ENCODE measurements at regions not wholly inside any gene's neighbourhood (a gene's known extent, or its start where the extent isn't known, plus 50 kb on each side); places are given as distances from the start of the nearest gene placed in this dataset.

- no peak for DNase-seq
Observed at GRCh38 chr1:208552928-208553327, 308.7 kb upstream of the PLXNA2 start.

- no peak for DNase-seq
Observed at GRCh38 chr1:208556461-208556860, 312.3 kb upstream of the PLXNA2 start.

- DNase-seq, result no peak
Observed at GRCh38 chr1:208557046-208557722, 313.0 kb upstream of the PLXNA2 start.

GRCh38 chr1:208557723-208558094 is 313.5 kb upstream of the PLXNA2 start:
- no peak for DNase-seq

GRCh38 chr1:208559597-208560329 is 315.6 kb upstream of the PLXNA2 start:
- no peak for DNase-seq

- DNase-seq, result no peak
Observed at GRCh38 chr1:208562151-208562960, 318.2 kb upstream of the PLXNA2 start.

GRCh38 chr1:208564466-208564865 is 320.3 kb upstream of the PLXNA2 start:
- DNase-seq, result no peak

DNA sequence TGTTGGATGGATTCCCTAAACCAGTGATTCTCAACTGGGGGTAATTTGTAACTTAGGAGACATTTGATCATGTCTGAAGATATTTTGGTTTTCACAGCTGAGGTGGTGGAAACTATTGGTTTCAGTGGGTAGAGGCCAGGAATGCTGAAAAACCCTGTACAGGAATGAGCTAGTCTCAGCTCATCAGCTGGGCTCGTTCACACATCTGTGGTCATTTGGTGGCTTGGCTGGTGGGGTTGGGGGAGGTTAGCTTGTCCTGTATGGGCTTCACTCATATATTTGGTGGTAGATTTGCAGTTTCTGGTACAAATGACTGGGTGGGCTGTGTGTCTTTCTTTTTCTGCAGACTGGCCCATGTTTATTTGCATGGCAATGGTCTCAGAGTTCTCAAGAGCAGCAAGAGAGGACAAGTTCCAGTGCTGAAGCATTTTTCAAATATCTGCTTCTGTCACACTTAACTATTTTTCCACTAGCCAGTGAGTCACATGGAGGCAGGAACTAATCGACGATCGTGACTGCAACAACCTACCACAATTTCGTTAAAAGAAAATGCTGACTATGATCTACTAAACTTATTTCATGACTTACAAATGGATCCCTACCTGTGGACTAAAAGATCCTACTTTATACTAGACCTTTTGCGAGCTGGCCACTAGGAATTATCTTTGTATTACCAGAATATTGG is 321.7 kb upstream of the PLXNA2 start:
- no peak for DNase-seq

DNA sequence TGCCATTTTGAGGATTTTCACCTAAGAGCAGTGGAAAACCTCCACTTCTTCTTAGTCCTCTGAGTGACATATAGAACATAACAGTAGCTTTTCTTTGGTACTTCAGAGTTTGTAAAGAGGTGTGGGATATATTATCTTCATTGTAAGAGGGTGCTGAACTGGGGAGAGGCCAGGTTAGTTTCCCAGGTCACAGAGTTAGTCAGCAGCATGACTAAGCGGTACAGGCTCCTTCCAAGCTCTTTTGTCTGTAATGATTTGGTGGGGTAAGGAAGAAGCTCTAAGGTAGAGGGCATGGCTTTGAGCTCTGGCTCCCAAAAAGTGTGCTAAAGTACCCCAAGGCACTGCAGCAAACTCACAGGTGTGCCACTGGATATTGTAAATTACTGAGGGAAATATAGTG is 325.0 kb upstream of the PLXNA2 start:
- DNase-seq, result no peak

- DNase-seq, result no peak
Observed at GRCh38 chr1:208570362-208570761, 326.2 kb upstream of the PLXNA2 start.

DNA sequence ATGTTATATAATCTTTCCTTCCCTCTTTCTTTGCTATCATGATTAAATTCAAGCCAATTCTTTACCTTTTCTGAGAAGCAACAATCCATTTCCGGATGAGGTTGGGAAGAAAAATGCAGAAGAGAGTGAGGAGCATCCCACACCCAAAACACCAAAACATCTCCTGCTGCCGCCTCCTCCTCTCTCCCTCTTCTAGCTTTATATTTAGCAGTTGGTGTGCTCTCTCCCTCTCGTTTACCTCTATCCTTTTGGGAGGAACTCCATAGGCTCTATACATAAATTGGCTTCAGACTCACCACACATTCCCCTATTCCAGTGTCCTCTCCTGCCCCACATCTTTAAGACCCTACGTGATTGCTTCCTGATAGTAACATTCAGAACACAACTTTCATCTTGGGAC is 332.2 kb upstream of the PLXNA2 start:
- no peak for DNase-seq

- DNase-seq, result no peak
Observed at GRCh38 chr1:208577381-208577905, 333.3 kb upstream of the PLXNA2 start.

GRCh38 chr1:208581209-208581608 is 337.0 kb upstream of the PLXNA2 start:
- DNase-seq, result no peak

GRCh38 chr1:208581667-208582066 is 337.5 kb upstream of the PLXNA2 start:
- no peak for DNase-seq

DNA sequence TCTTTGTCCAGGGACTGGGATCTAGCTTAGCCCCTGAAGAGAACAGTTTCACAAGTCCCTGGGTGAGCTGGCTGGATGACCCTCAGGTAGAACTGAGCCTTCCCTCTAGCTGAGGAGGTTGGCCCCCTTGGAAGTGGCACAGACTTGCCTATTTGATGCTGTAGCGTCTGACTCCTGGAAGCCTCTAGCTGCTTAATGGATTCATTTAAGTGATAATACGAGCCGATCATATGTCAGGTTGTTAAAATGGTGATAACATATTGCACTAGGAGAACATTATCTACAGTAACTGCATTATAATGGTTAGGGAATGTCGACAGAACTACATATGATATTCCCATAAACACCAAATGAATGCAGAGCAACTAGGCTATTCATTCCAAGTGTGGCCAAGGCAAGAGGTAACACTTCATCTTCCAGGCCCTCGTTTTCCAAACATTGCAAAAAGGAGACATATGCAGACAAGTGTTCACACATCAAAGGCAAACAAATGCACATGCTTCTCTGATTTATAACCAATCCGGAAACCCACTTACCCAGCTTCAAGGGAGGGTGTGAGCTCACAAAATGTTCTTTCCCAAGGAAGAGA is 340.1 kb upstream of the PLXNA2 start:
- DNase-seq, result no peak

DNA sequence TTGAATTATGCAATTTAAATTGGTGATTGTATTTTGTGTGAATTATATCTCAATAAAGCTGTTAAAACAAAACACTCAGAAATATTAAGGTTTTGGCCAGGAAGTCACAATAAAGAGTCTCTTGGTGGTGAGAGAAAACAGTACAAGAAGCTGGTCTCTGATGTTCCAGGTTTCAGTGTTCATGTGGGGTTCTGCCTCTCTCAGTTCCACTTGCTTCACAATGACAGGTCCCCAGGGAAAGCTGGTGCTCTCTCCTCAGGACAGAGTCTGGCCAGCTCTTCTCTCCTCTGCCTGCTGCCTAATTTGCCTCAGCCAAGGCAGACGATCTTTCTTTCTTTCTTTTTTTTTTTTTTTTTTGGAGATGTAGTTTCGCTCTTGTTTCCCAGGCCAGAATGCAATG is 342.9 kb upstream of the PLXNA2 start:
- no peak for DNase-seq

- DNase-seq, result no peak
Observed at GRCh38 chr1:208593306-208594006, 349.3 kb upstream of the PLXNA2 start.

- DNase-seq, result no peak
Observed at GRCh38 chr1:208595236-208595635, 351.1 kb upstream of the PLXNA2 start.

DNA sequence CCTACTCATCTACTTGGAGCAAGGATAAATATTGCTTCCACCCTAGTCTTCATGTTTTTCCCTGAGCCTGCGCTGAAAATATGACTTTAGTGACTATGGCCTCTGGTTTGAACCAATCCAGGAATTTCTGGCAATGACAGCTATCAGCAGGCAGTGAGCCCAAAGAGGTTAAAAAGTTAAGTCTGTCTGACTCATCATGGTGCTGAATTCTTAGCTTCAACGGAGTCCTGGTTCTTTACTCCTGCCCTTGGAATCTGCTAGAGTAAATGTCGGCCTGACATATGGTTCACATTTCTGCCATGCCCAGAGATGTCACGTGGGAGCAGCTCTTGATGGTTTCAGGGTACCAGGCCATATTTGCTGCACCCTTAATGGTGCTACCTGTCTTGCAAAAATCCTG is 351.6 kb upstream of the PLXNA2 start:
- no peak for DNase-seq

GRCh38 chr1:208597571-208597970 is 353.4 kb upstream of the PLXNA2 start:
- DNase-seq, result no peak

DNA sequence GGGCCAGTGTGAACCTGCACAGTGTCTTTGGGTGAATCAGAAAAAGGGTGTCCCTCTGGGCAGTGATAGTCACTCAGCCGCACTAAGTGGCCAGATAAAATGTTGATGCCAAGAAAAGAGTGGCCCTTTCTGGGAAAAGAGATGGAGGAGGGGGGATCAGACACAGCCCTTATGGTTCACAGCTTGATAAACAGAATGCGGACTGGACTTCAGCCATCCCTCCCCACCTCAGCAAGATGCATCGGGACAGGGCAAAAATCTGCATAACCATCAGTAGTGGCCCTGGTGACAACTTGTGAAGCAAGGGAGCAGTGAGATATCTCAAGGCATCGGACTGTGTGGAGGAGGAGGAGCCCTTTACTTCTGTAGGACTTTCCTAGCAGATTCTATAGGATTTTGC is 353.8 kb upstream of the PLXNA2 start:
- no peak for DNase-seq

GRCh38 chr1:208599063-208599462 is 354.9 kb upstream of the PLXNA2 start:
- no peak for DNase-seq
